H7 (cell line): ENCODE measurements at regions not wholly inside any gene's neighbourhood (a gene's known extent, or its start where the extent isn't known, plus 50 kb on each side); places are given as distances from the start of the nearest gene placed in this dataset.

ENCODE experiments used
- DNase-seq: peaks from one replicate; pipeline ENCODE4 v3.0.0; 2012
- H3K27me3 ChIP-seq: 2 replicates; pipeline ENCODE4 v1.6.0; 2011; ENCODE audit warnings: mild to moderate bottlenecking, low read length; ENCODE audit not compliant: control insufficient read depth, insufficient read depth
- H3K36me3 ChIP-seq: replicated peaks from 2 replicates; pipeline ENCODE4 v1.5.1; 2011; ENCODE audit warnings: low read length; ENCODE audit not compliant: control insufficient read depth, insufficient read depth
- H3K4me3 ChIP-seq: 2 replicates; pipeline ENCODE4 v1.5.1; 2011; ENCODE audit warnings: low read depth, mild to moderate bottlenecking, control low read depth, low read length, moderate library complexity; ENCODE audit not compliant: insufficient read depth

GRCh38 chr11:90890347-90890746 is 667.5 kb upstream of the CHORDC1 start:
- Histone ChIP-seq H3K4me3 (no peak overlapping the region), H3K27me3 (no peaks in the 10 kb centered on the region), H3K36me3 (no peaks in the 10 kb centered on the region)
- DNase-seq = no peak

- Histone ChIP-seq H3K36me3 (no peaks in the 10 kb centered on the region), H3K27me3 (no peaks in the 10 kb centered on the region), H3K4me3 (no peak overlapping the region)
- DNase-seq = no peak
These were observed 661.3 kb upstream of the CHORDC1 start for GRCh38 chr11:90884181-90884580.

GRCh38 chr11:90874986-90875385 is 652.1 kb upstream of the CHORDC1 start:
- Histone ChIP-seq H3K27me3 (no peaks in the 10 kb centered on the region), H3K4me3 (no peak overlapping the region), H3K36me3 (no peaks in the 10 kb centered on the region)
- no peak for DNase-seq

GRCh38 chr11:90874281-90874680 is 651.4 kb upstream of the CHORDC1 start:
- Histone ChIP-seq H3K4me3 (no peak overlapping the region), H3K36me3 (no peaks in the 10 kb centered on the region), H3K27me3 (no peaks in the 10 kb centered on the region)
- no peak for DNase-seq

- H3K4me3 ChIP-seq = no peak overlapping the region
- no peaks in the 10 kb centered on the region for H3K36me3 ChIP-seq
- no peaks in the 10 kb centered on the region for H3K27me3 ChIP-seq
- DNase-seq = no peak
These were observed 644.6 kb upstream of the CHORDC1 start for GRCh38 chr11:90867416-90867815.

- no peaks in the 10 kb centered on the region for H3K36me3 ChIP-seq
- H3K4me3 ChIP-seq = no peak overlapping the region
- no peaks in the 10 kb centered on the region for H3K27me3 ChIP-seq
- no peak for DNase-seq
These were observed 633.9 kb upstream of the CHORDC1 start for GRCh38 chr11:90856790-90857189.

- Histone ChIP-seq H3K27me3 (no peaks in the 10 kb centered on the region), H3K4me3 (no peak overlapping the region), H3K36me3 (no peaks in the 10 kb centered on the region)
- no peak for DNase-seq
These were observed 632.7 kb upstream of the CHORDC1 start for GRCh38 chr11:90855531-90855930.

- no peak overlapping the region for H3K4me3 ChIP-seq
- DNase-seq = no peak
- no peaks in the 10 kb centered on the region for H3K27me3 ChIP-seq
- no peaks in the 10 kb centered on the region for H3K36me3 ChIP-seq
These were observed 628.3 kb upstream of the CHORDC1 start for GRCh38 chr11:90851196-90851595.

- Histone ChIP-seq H3K36me3 (no peaks in the 10 kb centered on the region), H3K4me3 (no peak overlapping the region), H3K27me3 (no peaks in the 10 kb centered on the region)
- no peak for DNase-seq
These were observed 626.5 kb upstream of the CHORDC1 start for GRCh38 chr11:90849312-90849711.

GRCh38 chr11:90847268-90847886 is 624.5 kb upstream of the CHORDC1 start:
- Histone ChIP-seq H3K36me3 (no peaks in the 10 kb centered on the region), H3K27me3 (no peaks in the 10 kb centered on the region), H3K4me3 (no peak overlapping the region)
- no peak for DNase-seq

- Histone ChIP-seq H3K27me3 (no peaks in the 10 kb centered on the region), H3K36me3 (no peaks in the 10 kb centered on the region), H3K4me3 (no peak overlapping the region)
- DNase-seq = no peak
These were observed 623.8 kb upstream of the CHORDC1 start for GRCh38 chr11:90846628-90847027.

- H3K27me3 ChIP-seq = no peaks in the 10 kb centered on the region
- DNase-seq = no peak
- H3K4me3 ChIP-seq = no peak overlapping the region
- no peaks in the 10 kb centered on the region for H3K36me3 ChIP-seq
These were observed 623.0 kb upstream of the CHORDC1 start for GRCh38 chr11:90845799-90846198.

GRCh38 chr11:90845126-90845525 is 622.3 kb upstream of the CHORDC1 start:
- no peak for DNase-seq
- Histone ChIP-seq H3K27me3 (no peaks in the 10 kb centered on the region), H3K4me3 (no peak overlapping the region), H3K36me3 (no peaks in the 10 kb centered on the region)

GRCh38 chr11:90844041-90844440 is 621.2 kb upstream of the CHORDC1 start:
- Histone ChIP-seq H3K36me3 (no peaks in the 10 kb centered on the region), H3K27me3 (no peaks in the 10 kb centered on the region), H3K4me3 (no peak overlapping the region)
- no peak for DNase-seq

- no peaks in the 10 kb centered on the region for H3K36me3 ChIP-seq
These were observed 619.8 kb upstream of the CHORDC1 start for GRCh38 chr11:90842681-90843080.

GRCh38 chr11:90840071-90840470 is 617.2 kb upstream of the CHORDC1 start:
- Histone ChIP-seq H3K36me3 (no peaks in the 10 kb centered on the region), H3K27me3 (no peaks in the 10 kb centered on the region), H3K4me3 (no peak overlapping the region)
- no peak for DNase-seq

More at GRCh38 chr11:90842681-90843080, 619.8 kb upstream of the CHORDC1 start:
- Histone ChIP-seq H3K4me3 (no peak overlapping the region), H3K27me3 (no peaks in the 10 kb centered on the region)
- no peak for DNase-seq
